ENCODE measurements at regions not wholly inside any gene's neighbourhood (a gene's known extent, or its start where the extent isn't known, plus 50 kb on each side); places are given as distances from the start of the nearest gene placed in this dataset.

DNA sequence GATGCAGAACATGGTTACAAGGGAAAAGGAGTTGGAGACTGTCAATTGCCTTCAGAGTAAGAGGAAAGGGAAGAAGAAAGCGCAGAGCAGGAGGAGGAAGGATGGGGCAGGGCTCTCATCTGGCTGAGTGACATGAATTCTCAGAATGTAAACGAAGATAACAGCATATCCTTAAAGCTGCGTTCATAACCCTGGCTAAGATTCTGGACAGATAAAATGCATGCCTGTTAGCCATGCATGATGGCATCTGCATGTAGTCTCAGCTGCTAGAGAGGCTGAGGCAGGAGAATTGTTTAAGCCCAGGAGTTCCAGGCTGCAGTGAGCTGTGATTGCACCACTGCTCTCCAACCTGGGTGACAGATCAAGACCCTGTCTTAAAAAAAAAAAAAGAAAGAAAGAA, 493.5 kb upstream of the PRKX start:
- Histone ChIP-seq H3K27me3 (ENCODE audit: insufficient read depth, low read depth, low read length) (no peaks in the 10 kb centered on the region), H3K9me3 (ENCODE audit: low read length) (no peaks in the 10 kb centered on the region), H3K79me2 (replicated peaks; ENCODE audit: insufficient read depth, low read length) (no peaks in the 10 kb centered on the region), H3K4me2 (ENCODE audit: low read length) (no peak overlapping the region), H3K36me3 (ENCODE audit: insufficient read depth, low read length) (no peaks in the 10 kb centered on the region), H3K9ac (ENCODE audit: low read length) (no peak overlapping the region), H2AFZ (ENCODE audit: low read depth, low read length) (no peak overlapping the region), H3K27ac (ENCODE audit: low read length) (no peak overlapping the region), H3F3A (ENCODE audit: insufficient read depth, low read length, poor library complexity, severe bottlenecking) (no peaks in the 10 kb centered on the region), H4K20me1 (ENCODE audit: insufficient read depth) (no peaks in the 10 kb centered on the region), H3K9me2 (ENCODE audit: insufficient read depth, low read length) (no peaks in the 10 kb centered on the region), H3K4me3 (ENCODE audit: low read length) (no peak overlapping the region)
- TF ChIP-seq, protein P1, sequence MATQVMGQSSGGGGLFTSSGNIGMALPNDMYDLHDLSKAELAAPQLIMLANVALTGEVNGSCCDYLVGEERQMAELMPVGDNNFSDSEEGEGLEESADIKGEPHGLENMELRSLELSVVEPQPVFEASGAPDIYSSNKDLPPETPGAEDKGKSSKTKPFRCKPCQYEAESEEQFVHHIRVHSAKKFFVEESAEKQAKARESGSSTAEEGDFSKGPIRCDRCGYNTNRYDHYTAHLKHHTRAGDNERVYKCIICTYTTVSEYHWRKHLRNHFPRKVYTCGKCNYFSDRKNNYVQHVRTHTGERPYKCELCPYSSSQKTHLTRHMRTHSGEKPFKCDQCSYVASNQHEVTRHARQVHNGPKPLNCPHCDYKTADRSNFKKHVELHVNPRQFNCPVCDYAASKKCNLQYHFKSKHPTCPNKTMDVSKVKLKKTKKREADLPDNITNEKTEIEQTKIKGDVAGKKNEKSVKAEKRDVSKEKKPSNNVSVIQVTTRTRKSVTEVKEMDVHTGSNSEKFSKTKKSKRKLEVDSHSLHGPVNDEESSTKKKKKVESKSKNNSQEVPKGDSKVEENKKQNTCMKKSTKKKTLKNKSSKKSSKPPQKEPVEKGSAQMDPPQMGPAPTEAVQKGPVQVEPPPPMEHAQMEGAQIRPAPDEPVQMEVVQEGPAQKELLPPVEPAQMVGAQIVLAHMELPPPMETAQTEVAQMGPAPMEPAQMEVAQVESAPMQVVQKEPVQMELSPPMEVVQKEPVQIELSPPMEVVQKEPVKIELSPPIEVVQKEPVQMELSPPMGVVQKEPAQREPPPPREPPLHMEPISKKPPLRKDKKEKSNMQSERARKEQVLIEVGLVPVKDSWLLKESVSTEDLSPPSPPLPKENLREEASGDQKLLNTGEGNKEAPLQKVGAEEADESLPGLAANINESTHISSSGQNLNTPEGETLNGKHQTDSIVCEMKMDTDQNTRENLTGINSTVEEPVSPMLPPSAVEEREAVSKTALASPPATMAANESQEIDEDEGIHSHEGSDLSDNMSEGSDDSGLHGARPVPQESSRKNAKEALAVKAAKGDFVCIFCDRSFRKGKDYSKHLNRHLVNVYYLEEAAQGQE (IDR thresholded peaks at IDR 0.05; ENCODE audit: borderline replicate concordance) = no peak
- TF ChIP-seq EZH2 (IDR thresholded peaks at IDR 0.05; ENCODE audit: borderline replicate concordance, insufficient read depth, low read length, poor library complexity, severe bottlenecking) (no peak), SMC3 (conservative IDR thresholded peaks at IDR 0.05; ENCODE audit: poor library complexity) (no peak), POLR2AphosphoS5 (IDR thresholded peaks at IDR 0.05) (no peak), EP300 (conservative IDR thresholded peaks at IDR 0.05; ENCODE audit: poor library complexity, severe bottlenecking) (no peak), RAD21 (conservative IDR thresholded peaks at IDR 0.05) (no peak), MXI1 (conservative IDR thresholded peaks at IDR 0.05; ENCODE audit: poor library complexity, severe bottlenecking) (no peak)
- TF ChIP-seq, protein P2, sequence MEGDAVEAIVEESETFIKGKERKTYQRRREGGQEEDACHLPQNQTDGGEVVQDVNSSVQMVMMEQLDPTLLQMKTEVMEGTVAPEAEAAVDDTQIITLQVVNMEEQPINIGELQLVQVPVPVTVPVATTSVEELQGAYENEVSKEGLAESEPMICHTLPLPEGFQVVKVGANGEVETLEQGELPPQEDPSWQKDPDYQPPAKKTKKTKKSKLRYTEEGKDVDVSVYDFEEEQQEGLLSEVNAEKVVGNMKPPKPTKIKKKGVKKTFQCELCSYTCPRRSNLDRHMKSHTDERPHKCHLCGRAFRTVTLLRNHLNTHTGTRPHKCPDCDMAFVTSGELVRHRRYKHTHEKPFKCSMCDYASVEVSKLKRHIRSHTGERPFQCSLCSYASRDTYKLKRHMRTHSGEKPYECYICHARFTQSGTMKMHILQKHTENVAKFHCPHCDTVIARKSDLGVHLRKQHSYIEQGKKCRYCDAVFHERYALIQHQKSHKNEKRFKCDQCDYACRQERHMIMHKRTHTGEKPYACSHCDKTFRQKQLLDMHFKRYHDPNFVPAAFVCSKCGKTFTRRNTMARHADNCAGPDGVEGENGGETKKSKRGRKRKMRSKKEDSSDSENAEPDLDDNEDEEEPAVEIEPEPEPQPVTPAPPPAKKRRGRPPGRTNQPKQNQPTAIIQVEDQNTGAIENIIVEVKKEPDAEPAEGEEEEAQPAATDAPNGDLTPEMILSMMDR (IDR thresholded peaks at IDR 0.05; ENCODE audit: poor library complexity, severe bottlenecking) = no peak

DNA sequence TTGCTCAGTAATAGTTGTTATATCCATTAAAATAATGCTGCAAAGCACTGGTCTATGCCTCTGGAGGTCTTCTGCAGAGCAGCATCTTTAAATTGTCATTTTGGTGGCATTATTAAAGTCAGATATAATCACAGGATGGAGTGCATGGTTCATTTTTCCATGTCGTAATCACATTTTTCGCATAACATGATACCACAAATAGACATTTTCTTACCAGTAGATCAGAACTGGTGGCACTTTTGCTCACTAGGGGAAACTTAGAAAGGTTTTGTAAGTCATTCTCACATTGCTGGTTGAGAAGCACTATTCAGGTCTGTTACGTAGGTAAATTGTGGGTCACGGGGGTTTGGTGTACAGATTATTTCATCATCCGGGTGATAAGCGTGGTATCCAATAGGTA, 484.5 kb upstream of the PRKX start:
- Histone ChIP-seq H3K79me2 (replicated peaks; ENCODE audit: insufficient read depth, low read length) (no peaks in the 10 kb centered on the region), H2AFZ (ENCODE audit: low read depth, low read length) (no peak overlapping the region), H3K27ac (ENCODE audit: low read length) (no peak overlapping the region), H3K9ac (ENCODE audit: low read length) (no peak overlapping the region), H3K27me3 (ENCODE audit: insufficient read depth, low read depth, low read length) (no peaks in the 10 kb centered on the region), H3F3A (ENCODE audit: insufficient read depth, low read length, poor library complexity, severe bottlenecking) (no peaks in the 10 kb centered on the region), H3K4me3 (ENCODE audit: low read length) (no peak overlapping the region), H3K36me3 (ENCODE audit: insufficient read depth, low read length) (no peaks in the 10 kb centered on the region), H3K4me2 (ENCODE audit: low read length) (no peak overlapping the region), H3K9me2 (ENCODE audit: insufficient read depth, low read length) (no peaks in the 10 kb centered on the region), H4K20me1 (ENCODE audit: insufficient read depth) (no peaks in the 10 kb centered on the region), H3K9me3 (ENCODE audit: low read length) (no peaks in the 10 kb centered on the region)
- TF ChIP-seq EZH2 (IDR thresholded peaks at IDR 0.05; ENCODE audit: borderline replicate concordance, insufficient read depth, low read length, poor library complexity, severe bottlenecking) = no peak
- TF ChIP-seq, protein P1 (IDR thresholded peaks at IDR 0.05; ENCODE audit: borderline replicate concordance) = no peak
- TF ChIP-seq EP300 (conservative IDR thresholded peaks at IDR 0.05; ENCODE audit: poor library complexity, severe bottlenecking) = no peak
- TF ChIP-seq TAF1 (IDR thresholded peaks at IDR 0.05; ENCODE audit: low read depth) = no peak
- no peak for TF ChIP-seq RAD21 (conservative IDR thresholded peaks at IDR 0.05)

Data from neural cell (in vitro differentiated cells).